ENCODE measurements at regions not wholly inside any gene's neighbourhood (a gene's known extent, or its start where the extent isn't known, plus 50 kb on each side); places are given as distances from the start of the nearest gene placed in this dataset.

- DNase-seq = no peak
Observed at GRCh38 chr12:118467641-118468305, 91.4 kb downstream of the SUDS3 start.

GRCh38 chr12:118472940-118473339, 96.6 kb downstream of the SUDS3 start:
- no peak for DNase-seq

GRCh38 chr12:118480235-118480634, 103.9 kb downstream of the SUDS3 start:
- DNase-seq = no peak

DNA sequence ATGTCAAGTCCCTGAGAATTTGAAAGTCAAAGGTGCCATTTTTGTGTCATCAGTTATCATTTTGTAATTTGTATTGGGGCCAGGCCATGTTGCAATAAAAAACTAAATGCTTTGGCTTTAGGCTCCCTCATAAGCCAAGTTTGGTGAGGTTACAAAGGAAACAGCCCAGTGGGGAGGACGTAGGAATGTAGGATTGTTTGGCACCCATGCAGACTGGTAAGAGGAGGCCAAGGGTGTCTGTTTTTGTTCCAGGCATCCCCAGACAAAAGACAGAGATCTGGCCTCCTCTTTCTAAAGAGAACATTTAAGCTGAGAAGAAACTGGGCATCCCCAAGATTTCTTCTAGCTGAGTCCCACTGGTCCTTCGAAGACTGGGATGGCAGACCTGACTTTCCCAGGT, 111.7 kb downstream of the SUDS3 start:
- no peak for DNase-seq

DNA sequence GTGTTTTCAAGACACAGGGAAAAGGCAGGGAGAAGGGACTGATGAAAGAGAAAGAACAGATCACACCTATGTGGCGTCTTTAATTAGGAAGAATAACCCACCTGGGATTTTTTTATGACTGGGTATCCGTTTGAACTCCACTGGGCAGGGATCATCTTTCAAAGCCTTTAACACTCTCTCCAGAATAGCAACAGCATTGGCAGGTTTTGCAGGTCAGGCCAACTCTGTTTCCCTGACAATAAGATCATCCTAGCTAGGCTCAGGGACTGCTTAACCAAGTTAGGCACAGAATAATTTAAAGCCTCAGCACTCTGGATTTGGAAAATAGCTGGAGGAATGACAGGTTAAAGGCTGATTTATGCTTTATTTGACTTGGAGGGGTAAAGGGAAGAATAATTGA, 117.6 kb downstream of the SUDS3 start:
- DNase-seq = no peak

GRCh38 chr12:118494776-118495175, 118.4 kb downstream of the SUDS3 start:
- DNase-seq = no peak

DNA sequence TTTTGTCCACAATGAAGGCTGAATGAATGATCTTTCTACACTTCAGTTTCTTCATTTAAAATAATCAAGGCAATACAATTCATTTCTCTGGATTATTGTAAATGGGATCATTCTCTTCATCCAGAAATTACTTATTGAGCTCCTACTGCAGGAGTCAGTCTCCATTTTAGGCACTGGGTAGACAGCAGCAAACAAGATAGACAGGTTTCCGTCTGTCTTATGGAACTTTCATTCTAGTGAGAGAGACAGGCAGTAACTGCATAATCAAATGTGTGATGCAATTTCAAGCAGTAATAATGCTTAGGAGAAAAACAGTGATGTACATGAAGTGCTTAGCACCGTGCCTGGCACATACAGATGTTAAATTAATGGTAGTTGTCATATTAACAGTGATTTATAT, 118.9 kb downstream of the SUDS3 start:
- no peak for DNase-seq

GRCh38 chr12:118498171-118498570, 121.8 kb downstream of the SUDS3 start:
- no peak for DNase-seq

DNA sequence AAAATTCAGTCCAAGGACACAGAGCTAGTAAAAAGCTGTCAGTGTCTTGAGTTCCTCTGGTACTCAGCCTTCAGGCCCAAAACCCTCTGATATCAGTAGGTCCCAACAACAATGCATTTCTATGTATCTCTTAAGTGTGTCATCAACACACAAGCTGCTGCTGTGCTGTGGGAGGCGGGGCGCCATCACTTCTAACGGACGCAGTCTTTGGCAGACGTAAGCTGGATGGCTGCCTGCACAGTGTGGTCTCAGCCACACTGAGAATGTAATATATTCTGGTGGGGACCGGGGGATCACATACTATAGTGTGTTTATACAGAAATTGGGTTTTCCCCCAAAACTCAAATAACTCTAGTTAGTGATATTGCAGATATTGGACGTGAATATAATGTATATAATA, 123.9 kb downstream of the SUDS3 start:
- no peak for DNase-seq

GRCh38 chr12:118501489-118501888, 125.1 kb downstream of the SUDS3 start:
- no peak for DNase-seq

DNA sequence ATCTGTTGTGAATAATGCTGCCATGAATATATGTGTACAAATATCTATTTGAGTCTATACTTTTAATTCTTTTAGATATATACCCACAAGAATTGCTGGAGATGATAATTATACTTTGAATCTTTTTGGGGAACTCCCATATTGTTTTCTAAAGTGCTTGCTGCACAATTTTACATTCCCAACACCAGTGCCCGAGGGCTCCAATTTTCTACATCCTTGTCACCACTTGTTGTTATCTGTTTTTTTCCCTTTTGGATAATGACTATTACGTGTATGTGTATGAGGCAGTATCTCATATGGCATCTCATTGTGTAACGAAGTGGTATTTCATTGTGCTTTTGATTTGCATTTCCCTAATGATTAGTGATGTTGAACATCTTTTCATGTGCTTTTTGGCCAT, 127.1 kb downstream of the SUDS3 start:
- no peak for DNase-seq

DNA sequence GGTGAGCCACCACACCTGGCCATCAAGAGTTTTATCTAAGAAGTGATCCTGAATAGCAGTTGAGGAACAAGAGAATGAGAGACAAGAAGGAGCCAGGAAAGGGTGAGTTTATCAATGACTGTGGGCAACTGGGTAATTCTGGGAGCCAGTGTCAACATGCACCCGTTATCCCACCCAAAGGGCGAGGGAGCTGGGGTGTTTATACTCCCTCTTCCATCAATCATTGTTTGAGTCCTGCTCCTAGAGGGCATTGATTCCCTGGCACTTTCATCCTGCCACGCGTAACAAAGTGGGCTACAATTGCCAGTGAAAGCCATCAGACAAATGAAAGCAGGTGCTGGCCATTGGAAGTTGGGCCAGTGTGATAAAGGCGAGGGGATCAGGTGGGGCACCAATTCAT, 136.3 kb downstream of the SUDS3 start:
- no peak for DNase-seq

DNA sequence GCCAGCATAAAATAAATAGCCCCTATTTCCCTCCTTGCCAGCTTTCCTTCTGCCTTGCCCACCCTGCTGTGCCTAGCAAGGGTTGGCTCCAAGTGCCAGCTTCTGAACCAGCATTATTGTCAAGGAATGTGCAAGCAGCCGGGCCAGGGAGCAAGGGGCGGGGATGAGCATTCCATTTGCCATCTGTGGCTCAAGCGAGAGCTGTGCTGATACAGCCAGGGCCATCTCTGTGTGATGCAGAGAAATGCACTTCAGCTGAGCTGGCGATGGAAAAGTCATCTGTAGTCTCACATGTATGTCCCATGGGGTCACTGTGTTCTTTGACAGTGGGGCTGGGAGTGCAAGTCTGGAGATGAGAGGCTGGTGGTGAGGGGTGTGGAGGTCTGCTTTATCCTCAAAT, 137.3 kb downstream of the SUDS3 start:
- DNase-seq = no peak

GRCh38 chr12:118514297-118514696, 137.9 kb downstream of the SUDS3 start:
- DNase-seq = no peak

DNA sequence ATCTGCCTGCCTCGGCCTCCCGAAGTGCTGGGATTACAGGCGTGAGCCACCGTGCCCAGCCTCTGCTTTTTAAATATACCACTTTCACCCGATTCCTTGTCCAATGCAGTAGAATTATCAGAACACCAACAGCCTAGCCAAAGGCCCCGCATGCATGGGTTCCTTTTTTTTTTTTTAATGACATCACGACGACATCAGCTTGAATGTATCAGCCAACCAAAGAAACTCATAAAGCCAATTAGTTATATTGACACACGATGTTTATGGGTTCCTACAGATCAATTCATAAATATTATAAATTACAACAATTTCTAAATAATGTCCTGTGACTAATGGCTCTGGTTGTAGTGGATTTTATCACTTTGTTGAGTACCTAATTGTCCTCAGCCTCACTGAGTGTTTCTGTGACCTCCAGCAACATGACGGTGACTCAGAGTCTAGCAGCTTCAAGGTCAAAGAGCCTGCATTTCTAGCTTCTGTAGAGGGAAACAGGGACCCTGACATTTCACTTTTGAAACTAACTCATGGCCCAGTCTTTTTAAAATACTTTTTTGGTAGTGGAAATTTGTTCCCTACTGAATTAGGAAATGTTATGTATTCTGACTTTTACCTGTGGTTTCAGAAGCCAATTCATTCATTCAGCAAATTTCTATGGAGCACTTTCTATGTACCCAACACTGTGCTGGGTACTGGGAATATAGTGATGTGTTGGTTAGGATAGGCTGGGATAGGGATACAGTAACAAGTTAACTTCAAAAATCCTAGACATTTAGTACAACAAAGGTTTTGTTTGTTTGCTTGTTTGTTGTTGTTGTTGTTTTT, 144.1 kb downstream of the SUDS3 start:
- DNase-seq = no peak

DNA sequence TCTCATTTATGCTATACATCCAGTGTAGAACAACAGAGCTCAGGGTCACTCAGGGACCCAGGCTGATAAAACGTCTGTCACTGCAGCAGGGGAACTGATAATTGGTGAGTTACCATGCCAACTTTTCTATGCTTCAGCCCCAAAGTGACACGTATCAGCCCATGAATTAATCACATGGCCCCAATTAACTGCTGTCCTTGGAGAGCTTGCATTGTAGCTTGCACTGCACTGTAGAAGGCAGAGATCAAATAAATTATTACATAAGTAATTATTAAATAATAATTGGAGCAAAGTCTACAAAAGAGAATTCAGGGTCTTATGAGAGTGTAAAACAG, 144.6 kb downstream of the SUDS3 start:
- DNase-seq = no peak

DNA sequence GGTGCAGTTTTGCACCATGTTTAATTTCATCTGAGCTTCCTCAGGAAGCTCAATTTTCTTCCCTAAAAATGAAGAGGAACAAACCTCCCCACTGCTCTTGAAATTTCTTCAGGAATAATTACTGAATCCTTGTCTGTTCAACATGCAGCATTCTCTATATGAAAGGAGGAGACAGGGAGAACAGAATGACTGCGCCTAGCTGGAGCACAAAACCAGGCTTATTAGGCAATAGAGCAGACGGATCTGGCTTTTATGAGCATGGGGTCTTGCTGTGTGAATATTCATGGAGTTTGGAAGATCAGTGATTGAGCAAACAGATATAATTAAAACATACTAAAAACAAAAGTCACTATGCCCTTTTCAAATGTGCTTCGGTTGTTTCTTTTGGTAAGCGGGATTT, 148.1 kb downstream of the SUDS3 start:
- DNase-seq = no peak

GRCh38 chr12:118525216-118525615, 148.9 kb downstream of the SUDS3 start:
- DNase-seq = no peak

GRCh38 chr12:118526255-118527095, 150.1 kb downstream of the SUDS3 start:
- DNase-seq = no peak

DNA sequence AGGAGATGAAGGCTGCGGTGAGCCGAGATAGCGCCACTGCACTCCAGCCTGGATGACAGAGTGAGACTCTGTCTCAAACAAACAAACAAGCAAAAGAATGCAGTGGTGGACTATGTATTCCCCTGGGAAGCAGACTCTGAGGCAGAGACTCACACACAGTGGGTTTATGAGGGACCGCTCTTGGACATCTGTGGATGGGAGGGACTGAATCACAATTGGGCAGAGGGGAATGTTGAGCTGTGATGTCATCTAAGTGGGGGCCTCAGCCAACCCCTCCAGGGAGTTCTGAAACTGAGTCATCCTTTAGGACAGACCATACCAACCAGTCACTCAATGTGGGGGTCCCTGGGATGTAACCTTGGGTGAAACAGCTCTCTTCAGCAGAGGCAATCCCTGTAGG, 151.0 kb downstream of the SUDS3 start:
- no peak for DNase-seq

GRCh38 chr12:118528625-118529024, 152.3 kb downstream of the SUDS3 start:
- DNase-seq = no peak

DNA sequence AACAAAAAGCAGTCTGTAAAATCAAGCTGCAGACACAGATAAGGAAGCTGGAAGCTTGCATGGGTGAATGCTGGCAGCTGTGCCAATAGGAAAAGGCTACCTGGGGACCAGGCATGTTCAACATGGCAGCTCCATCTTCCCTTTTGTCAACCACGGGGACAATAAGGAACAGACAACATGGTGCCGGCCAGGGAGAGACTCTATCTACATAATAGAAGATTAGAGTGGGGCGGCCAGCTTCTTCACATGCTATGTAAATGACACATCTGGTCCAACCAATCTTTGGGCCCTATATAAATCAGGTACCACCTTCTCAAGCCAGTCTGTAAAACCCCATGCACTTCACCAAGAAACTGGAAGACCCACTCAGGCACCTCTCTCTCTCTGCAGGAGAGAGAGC, 157.6 kb downstream of the SUDS3 start:
- DNase-seq = no peak

- DNase-seq = no peak
Observed at GRCh38 chr12:118536306-118536906, 160.1 kb downstream of the SUDS3 start.

Data from renal pelvis (tissue), 1 donor.